Stimulated activated CD4-positive, alpha-beta T cell treated with anti-CD3 and anti-CD28 coated beads, Interleukin-1b, Interleukin-23, amount 100 ng/mL, for 48 hours (primary cell): ENCODE measurements at regions not wholly inside any gene's neighbourhood (a gene's known extent, or its start where the extent isn't known, plus 50 kb on each side); places are given as distances from the start of the nearest gene placed in this dataset.
"Not testable (repeated sequence)": the region's sequence is repeated elsewhere in the genome, so short reads cannot be mapped to it uniquely, and the experiment has no call there.

Experiments
- DNase-seq: peaks from one replicate; pipeline ENCODE4 v3.0.0-alpha.2; 2020

GRCh38 chr2:116776556-116776955 is 1037.9 kb upstream of the DDX18 start:
- no peak for DNase-seq

- DNase-seq, result no peak
These were observed 1026.6 kb upstream of the DDX18 start for GRCh38 chr2:116787848-116788247.

GRCh38 chr2:116802671-116803070 is 1011.8 kb upstream of the DDX18 start:
- DNase-seq, result no peak

- no peak for DNase-seq
These were observed 1009.6 kb upstream of the DDX18 start for GRCh38 chr2:116804901-116805300.

- not testable (repeated sequence) for DNase-seq
These were observed 1008.0 kb upstream of the DDX18 start for GRCh38 chr2:116806505-116806904.

- DNase-seq, result no peak
These were observed 1005.4 kb upstream of the DDX18 start for GRCh38 chr2:116809109-116809508.

- no peak for DNase-seq
These were observed 1004.4 kb upstream of the DDX18 start for GRCh38 chr2:116810071-116810470.

- DNase-seq, result no peak
These were observed 1003.8 kb upstream of the DDX18 start for GRCh38 chr2:116810645-116811044.

GRCh38 chr2:116819355-116819754 is 995.1 kb upstream of the DDX18 start:
- no peak for DNase-seq

- DNase-seq, result no peak
These were observed 993.5 kb upstream of the DDX18 start for GRCh38 chr2:116820986-116821385.

- not testable (repeated sequence) for DNase-seq
These were observed 984.9 kb upstream of the DDX18 start for GRCh38 chr2:116829543-116829942.

GRCh38 chr2:116832148-116832547 is 982.3 kb upstream of the DDX18 start:
- no peak for DNase-seq

GRCh38 chr2:116833052-116833451 is 981.4 kb upstream of the DDX18 start:
- no peak for DNase-seq

GRCh38 chr2:116842164-116842563 is 972.3 kb upstream of the DDX18 start:
- no peak for DNase-seq

- no peak for DNase-seq
These were observed 954.8 kb upstream of the DDX18 start for GRCh38 chr2:116859708-116860107.

GRCh38 chr2:116874021-116874420 is 940.5 kb upstream of the DDX18 start:
- DNase-seq, result no peak

GRCh38 chr2:116877274-116877673 is 937.2 kb upstream of the DDX18 start:
- DNase-seq, result no peak

- no peak for DNase-seq
These were observed 936.5 kb upstream of the DDX18 start for GRCh38 chr2:116877944-116878343.

GRCh38 chr2:116879650-116880160 is 934.8 kb upstream of the DDX18 start:
- DNase-seq, result no peak

GRCh38 chr2:116891191-116891590 is 923.3 kb upstream of the DDX18 start:
- DNase-seq, result no peak

GRCh38 chr2:116911540-116911939 is 903.0 kb upstream of the DDX18 start:
- DNase-seq, result no peak

GRCh38 chr2:116915673-116916072 is 898.8 kb upstream of the DDX18 start:
- DNase-seq, result no peak

- no peak for DNase-seq
These were observed 897.3 kb upstream of the DDX18 start for GRCh38 chr2:116917196-116917595.

- DNase-seq, result no peak
These were observed 895.9 kb upstream of the DDX18 start for GRCh38 chr2:116918574-116918973.

GRCh38 chr2:116922414-116922813 is 892.1 kb upstream of the DDX18 start:
- DNase-seq, result no peak

GRCh38 chr2:116924509-116924908 is 890.0 kb upstream of the DDX18 start:
- DNase-seq, result no peak
